Neuronal stem cell (in vitro differentiated cells): ENCODE measurements at regions not wholly inside any gene's neighbourhood (a gene's known extent, or its start where the extent isn't known, plus 50 kb on each side); places are given as distances from the start of the nearest gene placed in this dataset.
"Not testable (repeated sequence)": the region's sequence is repeated elsewhere in the genome, so short reads cannot be mapped to it uniquely, and the experiment has no call there.

Experiments used
- DNase-seq: peaks from one replicate; pipeline ENCODE4 v3.0.0-alpha.2; 2013; ENCODE audit warnings: low spot score
- H2AFZ ChIP-seq: one replicate; pipeline ENCODE4 v1.6.1; 2013; ENCODE audit warnings: mild to moderate bottlenecking, low read length, inconsistent platforms
- H2AK5ac ChIP-seq: 2 replicates; pipeline ENCODE4 v1.6.1; 2013; ENCODE audit warnings: low read depth, mild to moderate bottlenecking, inconsistent platforms, low read length, moderate library complexity, mixed read lengths
- H2BK120ac ChIP-seq: 2 replicates; pipeline ENCODE4 v1.6.1; 2013; ENCODE audit warnings: low read depth, mild to moderate bottlenecking, inconsistent platforms, low read length, moderate library complexity, mixed read lengths
- H2BK12ac ChIP-seq: one replicate; pipeline ENCODE4 v1.6.1; 2013; ENCODE audit warnings: low read length, inconsistent platforms
- H2BK15ac ChIP-seq: 2 replicates; pipeline ENCODE4 v1.6.1; 2013; ENCODE audit warnings: mild to moderate bottlenecking, low read length, inconsistent platforms, mixed read lengths
- H2BK5ac ChIP-seq: one replicate; pipeline ENCODE4 v1.6.1; 2013; ENCODE audit warnings: inconsistent platforms, mild to moderate bottlenecking, low read length, moderate library complexity
- H3K14ac ChIP-seq: one replicate; pipeline ENCODE4 v1.6.1; 2013; ENCODE audit warnings: low read length, inconsistent platforms
- H3K18ac ChIP-seq: 2 replicates; pipeline ENCODE4 v1.6.1; 2013; ENCODE audit warnings: low read length, inconsistent platforms
- H3K23ac ChIP-seq: 2 replicates; pipeline ENCODE4 v1.6.1; 2013; ENCODE audit warnings: low read depth, mild to moderate bottlenecking, mixed read lengths, low read length, inconsistent platforms; ENCODE audit not compliant: poor library complexity
- H3K27ac ChIP-seq: replicated peaks from 3 replicates; pipeline ENCODE4 v1.5.1; 2013; ENCODE audit warnings: low read length, inconsistent platforms
- H3K27me3 ChIP-seq, 3 experiments: 2 replicates each; pipeline ENCODE4 v1.6.1; 2013; ENCODE audit warnings: low read length in 3 of 3, mild to moderate bottlenecking in 2 of 3, inconsistent platforms in 1 of 3, low read depth in 1 of 3, mixed read lengths in 1 of 3, moderate library complexity in 1 of 3; ENCODE audit not compliant: control insufficient read depth in 3 of 3, insufficient read depth in 3 of 3
- H3K36me3 ChIP-seq, 2 donors: replicated peaks in 1 of 2; 2 replicates each; pipeline ENCODE4 v1.6.1; 2013; ENCODE audit warnings: low read length in 2 of 2; ENCODE audit not compliant: control insufficient read depth in 2 of 2, insufficient read depth in 2 of 2
- H3K4ac ChIP-seq: 2 replicates; pipeline ENCODE4 v1.6.1; 2013; ENCODE audit warnings: inconsistent platforms, mild to moderate bottlenecking, low read length, moderate library complexity
- H3K4me1 ChIP-seq, 2 donors: 1 replicate in 1 of 2; 2 replicates in 1 of 2; pipeline ENCODE4 v1.6.1; 2013; ENCODE audit warnings: low read length in 2 of 2, low read depth in 1 of 2; ENCODE audit not compliant: control insufficient read depth in 2 of 2, insufficient read depth in 1 of 2
- H3K4me2 ChIP-seq: one replicate; pipeline ENCODE4 v1.6.1; 2013; ENCODE audit warnings: mild to moderate bottlenecking, low read length, inconsistent platforms; ENCODE audit not compliant: insufficient read depth, poor library complexity, severe bottlenecking
- H3K4me3 ChIP-seq, 2 donors: 2 replicates each; pipeline ENCODE4 v1.5.1; 2013; ENCODE audit warnings: low read length in 2 of 2, mild to moderate bottlenecking in 2 of 2, inconsistent platforms in 1 of 2, moderate library complexity in 1 of 2
- H3K79me1 ChIP-seq: one replicate; pipeline ENCODE4 v1.6.1; 2013; ENCODE audit warnings: low read depth, mild to moderate bottlenecking, inconsistent platforms, low read length, moderate library complexity
- H3K9ac ChIP-seq: one replicate; pipeline ENCODE4 v1.6.1; 2013; ENCODE audit warnings: mild to moderate bottlenecking, low read depth, low read length, inconsistent platforms; ENCODE audit not compliant: poor library complexity
- H3K9me3 ChIP-seq, 2 donors: replicated peaks in 1 of 2; 2 replicates each; pipeline versions ENCODE3 to v1.6.1; 2013; ENCODE audit warnings: low read length in 2 of 2, mild to moderate bottlenecking in 2 of 2, inconsistent platforms in 1 of 2, low read depth in 1 of 2, mixed read lengths in 1 of 2, moderate library complexity in 1 of 2; ENCODE audit not compliant: control insufficient read depth in 2 of 2, insufficient read depth in 1 of 2
- H4K8ac ChIP-seq: one replicate; pipeline ENCODE4 v1.6.1; 2013; ENCODE audit warnings: low read depth, mild to moderate bottlenecking, inconsistent platforms, low read length, moderate library complexity
- H4K91ac ChIP-seq: one replicate; pipeline ENCODE4 v1.6.1; 2013; ENCODE audit warnings: low read length, low read depth, mild to moderate bottlenecking, inconsistent platforms; ENCODE audit not compliant: poor library complexity
- WGBS, 2 donors: extraction: QIAGEN DNeasy Blood & Tissue Kit; methylation state at CpG; one replicate each; pipeline ENCODE4 v1.1.7; 2013; ENCODE audit warnings: missing lambda C conversion rate in 2 of 2, mixed read lengths in 1 of 2; ENCODE audit not compliant: insufficient read length in 2 of 2, insufficient replicate concordance in 1 of 2; ENCODE audit errors: extremely low coverage in 2 of 2; 5-methylcytosine and 5-hydroxymethylcytosine counted together

DNA sequence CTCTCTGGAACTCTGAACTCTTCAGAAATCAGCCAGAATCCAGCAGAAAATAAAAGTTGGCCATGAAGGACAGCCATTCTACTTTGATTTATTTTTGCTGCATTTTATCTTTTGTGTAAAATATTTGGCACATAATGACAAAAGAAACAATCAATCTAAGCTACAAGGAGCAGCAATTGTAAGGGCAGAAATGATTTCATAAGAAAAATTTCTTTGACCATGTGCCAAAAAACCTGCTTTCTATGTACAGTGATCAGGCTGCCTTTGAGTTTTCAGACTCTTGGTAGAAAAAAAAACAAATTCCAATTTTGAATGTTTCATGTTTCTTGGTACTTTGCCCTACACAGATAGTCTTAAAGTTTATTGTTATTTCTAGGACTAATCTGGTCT, 69.8 kb upstream of the SLC1A3 start:
- Histone ChIP-seq H2BK12ac (no peak overlapping the region), H2AK5ac (no peak overlapping the region), H2BK15ac (no peak overlapping the region), H3K36me3 (no peaks in the 10 kb centered on the region), H3K4me1 (peaks cover 5 to 14% of the 10 kb centered on the region in 2 donors), H3K14ac (no peak overlapping the region), H4K8ac (no peak overlapping the region), H4K91ac (no peak overlapping the region), H3K23ac (no peak overlapping the region), H3K18ac (no peak overlapping the region), H2BK120ac (no peak overlapping the region), H3K9me3 (no peaks in the 10 kb centered on the region), H3K27ac (no peak overlapping the region), H3K27me3 (no peaks in the 10 kb centered on the region), H3K4me2 (no peak overlapping the region), H3K4ac (no peak overlapping the region), H2AFZ (peak overlapping the region; percentile 73), H3K9ac (no peak overlapping the region), H3K79me1 (no peaks in the 10 kb centered on the region), H2BK5ac (no peak overlapping the region), H3K4me3 (no peak overlapping the region)
- no peak for DNase-seq

DNA sequence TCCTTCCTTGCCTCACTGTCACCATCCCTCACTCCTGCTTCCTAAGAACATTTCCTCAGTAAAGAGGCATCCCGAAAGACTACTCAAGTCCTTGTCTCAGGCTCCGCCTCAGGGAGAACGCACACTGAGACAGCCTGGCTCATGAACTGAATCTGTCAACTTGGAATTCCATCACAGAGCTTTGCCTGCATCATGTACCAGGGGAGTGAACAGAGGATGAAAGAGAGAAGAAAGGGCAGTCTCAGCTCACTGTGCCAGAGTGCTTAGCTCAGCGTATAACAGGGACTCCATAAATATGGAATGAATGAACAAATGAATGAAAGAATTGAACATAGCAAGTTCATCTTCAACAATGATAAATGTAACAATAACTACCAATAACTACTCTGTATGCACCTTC, 68.7 kb upstream of the SLC1A3 start:
- H3K27me3 ChIP-seq, result no peaks in the 10 kb centered on the region
- H3K4me1 ChIP-seq, result peaks cover 5 to 14% of the 10 kb centered on the region in 2 donors
- H3K4me2 ChIP-seq, result no peak overlapping the region
- H3K4ac ChIP-seq, result no peak overlapping the region
- no peak overlapping the region for H3K4me3 ChIP-seq
- H3K9me3 ChIP-seq, result no peaks in the 10 kb centered on the region
- H3K27ac ChIP-seq, result no peak overlapping the region
- no peak overlapping the region for H2BK12ac ChIP-seq
- no peak overlapping the region for H3K23ac ChIP-seq
- no peak overlapping the region for H3K9ac ChIP-seq
- DNase-seq, result no peak
- no peak overlapping the region for H3K18ac ChIP-seq
- no peaks in the 10 kb centered on the region for H3K79me1 ChIP-seq
- no peak overlapping the region for H2BK5ac ChIP-seq
- H4K8ac ChIP-seq, result no peak overlapping the region
- H2AK5ac ChIP-seq, result no peak overlapping the region
- no peak overlapping the region for H4K91ac ChIP-seq
- no peak overlapping the region for H3K14ac ChIP-seq
- no peaks in the 10 kb centered on the region for H3K36me3 ChIP-seq
- WGBS, 2 donors, result no CpG with 5 or more reads among the region's 4 CpGs
- peak overlapping the region; percentile 73 for H2AFZ ChIP-seq
- no peak overlapping the region for H2BK120ac ChIP-seq
- no peak overlapping the region for H2BK15ac ChIP-seq

DNA sequence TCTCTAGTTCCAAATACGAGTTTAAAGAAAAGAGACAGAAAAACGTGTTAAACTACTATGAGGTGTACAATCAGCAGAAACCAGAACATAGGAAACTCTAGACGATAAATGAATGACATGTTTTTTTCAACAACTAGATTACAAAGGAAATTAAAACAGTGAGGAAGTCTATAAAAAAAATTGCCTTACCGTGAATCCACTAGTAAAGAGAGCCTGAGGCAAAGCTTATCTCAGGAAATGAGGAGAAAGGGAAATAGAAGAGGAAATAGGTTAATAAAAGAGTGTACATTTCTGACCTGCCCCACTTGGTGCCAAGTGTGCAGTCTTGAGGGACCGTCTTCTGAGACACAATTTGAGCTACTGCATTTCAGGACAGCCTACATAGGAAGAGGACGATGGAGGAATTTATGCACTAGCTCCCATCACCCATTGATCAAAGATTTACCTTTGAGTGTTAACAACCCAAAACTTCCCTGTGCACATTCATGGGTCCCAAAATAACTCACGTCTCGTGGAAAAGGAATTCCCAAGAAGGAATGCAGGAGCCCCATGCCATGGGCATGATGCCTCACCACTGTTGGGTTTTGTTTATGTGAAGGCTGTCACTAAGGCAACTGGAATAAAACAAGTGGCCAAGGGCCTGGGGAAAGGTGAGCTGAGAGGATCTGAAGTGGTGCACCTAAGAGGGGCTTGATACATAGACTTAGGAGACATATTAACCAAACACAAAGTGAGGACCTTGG, 53.6 kb upstream of the SLC1A3 start:
- H2AK5ac ChIP-seq, result no peak overlapping the region
- no peaks in the 10 kb centered on the region for H3K9me3 ChIP-seq
- H2BK12ac ChIP-seq, result no peak overlapping the region
- no peak overlapping the region for H2BK120ac ChIP-seq
- no peaks in the 10 kb centered on the region for H3K36me3 ChIP-seq
- H3K79me1 ChIP-seq, result no peaks in the 10 kb centered on the region
- H3K9ac ChIP-seq, result no peak overlapping the region
- WGBS, 2 donors, result no CpG with 5 or more reads among the region's 8 CpGs
- no peak overlapping the region for H2AFZ ChIP-seq
- no peak overlapping the region for H3K27ac ChIP-seq
- H2BK15ac ChIP-seq, result no peak overlapping the region
- no peak overlapping the region for H3K23ac ChIP-seq
- peaks cover 0 to 2% of the 10 kb centered on the region in 2 donors for H3K4me1 ChIP-seq
- no peak overlapping the region for H3K4ac ChIP-seq
- no peak overlapping the region for H4K8ac ChIP-seq
- H3K4me3 ChIP-seq, result peak overlapping the region in 1 of 2 donors; percentile 42
- H3K27me3 ChIP-seq, result no peaks in the 10 kb centered on the region
- H2BK5ac ChIP-seq, result no peak overlapping the region
- H3K18ac ChIP-seq, result no peak overlapping the region
- no peak for DNase-seq
- no peak overlapping the region for H3K14ac ChIP-seq
- H3K4me2 ChIP-seq, result no peak overlapping the region
- H4K91ac ChIP-seq, result no peak overlapping the region

DNA sequence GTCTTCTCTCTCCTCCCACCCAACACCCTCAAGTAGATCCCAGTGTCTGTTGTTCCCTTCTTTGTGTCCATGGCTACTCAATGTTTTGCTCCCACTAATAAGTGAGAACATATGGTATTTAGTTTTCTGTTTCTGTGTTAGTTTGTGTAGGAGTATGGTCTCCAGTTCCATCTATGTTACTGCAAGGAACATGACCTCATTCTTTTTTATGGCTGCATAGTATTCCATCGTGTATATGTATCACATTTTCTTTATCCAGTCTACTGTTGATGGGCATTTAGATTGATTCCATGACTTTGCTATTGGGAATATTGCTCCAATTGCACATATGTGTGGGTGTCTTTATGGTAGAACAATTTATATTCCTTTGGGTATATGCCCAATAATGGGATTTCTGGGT, 51.4 kb upstream of the SLC1A3 start:
- H3K9ac ChIP-seq, H2BK15ac ChIP-seq, H3K27me3 ChIP-seq, H3K4me1 ChIP-seq, H2BK5ac ChIP-seq, H2BK120ac ChIP-seq, H3K4me2 ChIP-seq, H3K23ac ChIP-seq, H3K27ac ChIP-seq, H3K9me3 ChIP-seq, H2BK12ac ChIP-seq, H3K18ac ChIP-seq, H3K4ac ChIP-seq, H3K36me3 ChIP-seq, H2AFZ ChIP-seq, DNase-seq, H2AK5ac ChIP-seq, H4K8ac ChIP-seq, H3K79me1 ChIP-seq, H3K14ac ChIP-seq, H3K4me3 ChIP-seq, H4K91ac ChIP-seq: not testable (repeated sequence)
- WGBS, 2 donors, result no CpG with 5 or more reads among the region's 1 CpG
